ENCODE measurements at regions not wholly inside any gene's neighbourhood (a gene's known extent, or its start where the extent isn't known, plus 50 kb on each side); places are given as distances from the start of the nearest gene placed in this dataset.

DNA sequence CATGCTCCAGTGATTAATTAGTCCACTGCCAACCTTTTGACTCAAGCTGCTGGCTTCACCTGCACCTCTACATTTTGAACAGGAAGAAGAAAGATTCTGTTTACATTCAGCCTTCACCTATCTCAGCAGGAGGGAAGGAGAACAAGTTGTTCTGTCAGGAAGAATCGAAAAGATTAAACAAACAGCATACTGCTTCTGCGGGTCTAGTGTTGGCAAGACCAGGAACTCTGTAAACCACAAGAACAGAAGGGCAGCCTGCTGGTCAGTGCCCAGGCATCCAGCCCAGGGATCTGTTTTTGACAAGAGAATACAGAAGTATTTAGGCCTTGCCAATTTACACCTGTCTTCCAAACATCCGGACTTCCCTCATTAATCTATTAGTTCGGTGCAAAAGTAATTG, 189.7 kb downstream of the CHD9NB start:
- TF ChIP-seq POLR2A (IDR thresholded peaks at IDR 0.05; ENCODE audit: low read depth): no peak
- TF ChIP-seq, protein P1, sequence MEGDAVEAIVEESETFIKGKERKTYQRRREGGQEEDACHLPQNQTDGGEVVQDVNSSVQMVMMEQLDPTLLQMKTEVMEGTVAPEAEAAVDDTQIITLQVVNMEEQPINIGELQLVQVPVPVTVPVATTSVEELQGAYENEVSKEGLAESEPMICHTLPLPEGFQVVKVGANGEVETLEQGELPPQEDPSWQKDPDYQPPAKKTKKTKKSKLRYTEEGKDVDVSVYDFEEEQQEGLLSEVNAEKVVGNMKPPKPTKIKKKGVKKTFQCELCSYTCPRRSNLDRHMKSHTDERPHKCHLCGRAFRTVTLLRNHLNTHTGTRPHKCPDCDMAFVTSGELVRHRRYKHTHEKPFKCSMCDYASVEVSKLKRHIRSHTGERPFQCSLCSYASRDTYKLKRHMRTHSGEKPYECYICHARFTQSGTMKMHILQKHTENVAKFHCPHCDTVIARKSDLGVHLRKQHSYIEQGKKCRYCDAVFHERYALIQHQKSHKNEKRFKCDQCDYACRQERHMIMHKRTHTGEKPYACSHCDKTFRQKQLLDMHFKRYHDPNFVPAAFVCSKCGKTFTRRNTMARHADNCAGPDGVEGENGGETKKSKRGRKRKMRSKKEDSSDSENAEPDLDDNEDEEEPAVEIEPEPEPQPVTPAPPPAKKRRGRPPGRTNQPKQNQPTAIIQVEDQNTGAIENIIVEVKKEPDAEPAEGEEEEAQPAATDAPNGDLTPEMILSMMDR (IDR thresholded peaks at IDR 0.05): no peak
